ENCODE measurements at regions not wholly inside any gene's neighbourhood (a gene's known extent, or its start where the extent isn't known, plus 50 kb on each side); places are given as distances from the start of the nearest gene placed in this dataset.

DNA sequence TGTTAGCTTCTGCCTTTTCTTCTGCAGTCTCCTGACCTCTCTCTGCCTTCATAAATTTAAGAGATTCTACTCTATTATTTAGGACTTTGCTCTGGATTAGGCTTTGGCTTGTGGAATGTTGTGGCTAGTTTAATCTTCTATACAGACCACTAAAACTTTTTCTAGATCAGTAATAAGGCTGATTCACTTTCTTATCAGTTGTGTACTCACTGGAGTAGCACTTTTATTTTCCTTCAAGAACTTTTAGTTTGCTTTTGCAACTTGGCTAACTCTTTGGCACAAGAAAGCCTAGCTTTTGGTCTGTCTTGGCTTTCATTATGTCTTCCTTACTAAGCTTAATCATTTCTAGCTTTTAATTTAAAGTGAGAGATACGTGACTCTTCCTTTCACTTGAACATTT, 265.5 kb upstream of the TBC1D5 start:
- ATAC-seq (ENCODE audit: low read depth) (no peak), DNase-seq (no peak)
- peaks cover 11% of the 10 kb centered on the region for H3K27me3 Mint-ChIP-seq
- Histone ChIP-seq H4K20me1 (ENCODE audit: control insufficient read depth, insufficient read depth, low read length, poor library complexity, severe bottlenecking) (no peaks in the 10 kb centered on the region), H3K27me3 (replicated peaks in 1 of 4; ENCODE audit: control extremely low read depth in 1 of 4, control insufficient read depth in 3 of 4, insufficient read depth in 4 of 4, low read length in 3 of 4) (no peaks in the 10 kb centered on the region), H3K9ac (ENCODE audit: low read length) (no peak overlapping the region), H3K4me3 (ENCODE audit: control extremely low read depth in 1 of 5, extremely low read depth in 1 of 5, insufficient read depth in 1 of 5, low read depth in 2 of 5, low read length in 4 of 5) (no peak overlapping the region), H3K36me3 (replicated peaks in 1 of 2; ENCODE audit: control extremely low read depth in 1 of 2, control insufficient read depth in 1 of 2, extremely low read depth in 1 of 2, insufficient read depth in 2 of 2, low read length in 1 of 2) (no peaks in the 10 kb centered on the region), H3K4me1 (ENCODE audit: control insufficient read depth in 2 of 2, insufficient read depth in 2 of 2, low read length in 2 of 2) (no peaks in the 10 kb centered on the region), H3K79me2 (ENCODE audit: control insufficient read depth, insufficient read depth, low read length) (no peaks in the 10 kb centered on the region), H3K27ac (ENCODE audit: low read length in 2 of 2) (no peak overlapping the region), H3K4me2 (replicated peaks; ENCODE audit: low read depth, low read length, poor library complexity, severe bottlenecking) (no peak overlapping the region), H2AFZ (ENCODE audit: insufficient read depth, low read depth, low read length, poor library complexity, severe bottlenecking) (no peak overlapping the region), H3K9me3 (ENCODE audit: control extremely low read depth in 1 of 3, control insufficient read depth in 2 of 3, insufficient read depth in 1 of 3, low read length in 2 of 3) (no peaks in the 10 kb centered on the region)
- TF ChIP-seq, protein P1, sequence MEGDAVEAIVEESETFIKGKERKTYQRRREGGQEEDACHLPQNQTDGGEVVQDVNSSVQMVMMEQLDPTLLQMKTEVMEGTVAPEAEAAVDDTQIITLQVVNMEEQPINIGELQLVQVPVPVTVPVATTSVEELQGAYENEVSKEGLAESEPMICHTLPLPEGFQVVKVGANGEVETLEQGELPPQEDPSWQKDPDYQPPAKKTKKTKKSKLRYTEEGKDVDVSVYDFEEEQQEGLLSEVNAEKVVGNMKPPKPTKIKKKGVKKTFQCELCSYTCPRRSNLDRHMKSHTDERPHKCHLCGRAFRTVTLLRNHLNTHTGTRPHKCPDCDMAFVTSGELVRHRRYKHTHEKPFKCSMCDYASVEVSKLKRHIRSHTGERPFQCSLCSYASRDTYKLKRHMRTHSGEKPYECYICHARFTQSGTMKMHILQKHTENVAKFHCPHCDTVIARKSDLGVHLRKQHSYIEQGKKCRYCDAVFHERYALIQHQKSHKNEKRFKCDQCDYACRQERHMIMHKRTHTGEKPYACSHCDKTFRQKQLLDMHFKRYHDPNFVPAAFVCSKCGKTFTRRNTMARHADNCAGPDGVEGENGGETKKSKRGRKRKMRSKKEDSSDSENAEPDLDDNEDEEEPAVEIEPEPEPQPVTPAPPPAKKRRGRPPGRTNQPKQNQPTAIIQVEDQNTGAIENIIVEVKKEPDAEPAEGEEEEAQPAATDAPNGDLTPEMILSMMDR (IDR thresholded peaks at IDR 0.05): no peak
- no peaks in the 10 kb centered on the region for H3K9me3 Mint-ChIP-seq (ENCODE audit: insufficient read depth)
- no peak overlapping the region for H3K4me3 Mint-ChIP-seq
- intact Hi-C loops (cut with micrococcal nuclease): no loop called here
- no CpG with 5 or more reads among the region's 1 CpG for WGBS (ENCODE audit: insufficient coverage)
- no peaks in the 10 kb centered on the region for H3K4me1 Mint-ChIP-seq
- H3K27ac Mint-ChIP-seq: no peak overlapping the region
- ChIA-PET CTCF (interaction anchor here (2.7 kb wide), 1 partner anchor 12 kb away, joined by 8 read pairs; no protein-coding TSS in a partner anchor), POLR2A (no interaction called here)

DNA sequence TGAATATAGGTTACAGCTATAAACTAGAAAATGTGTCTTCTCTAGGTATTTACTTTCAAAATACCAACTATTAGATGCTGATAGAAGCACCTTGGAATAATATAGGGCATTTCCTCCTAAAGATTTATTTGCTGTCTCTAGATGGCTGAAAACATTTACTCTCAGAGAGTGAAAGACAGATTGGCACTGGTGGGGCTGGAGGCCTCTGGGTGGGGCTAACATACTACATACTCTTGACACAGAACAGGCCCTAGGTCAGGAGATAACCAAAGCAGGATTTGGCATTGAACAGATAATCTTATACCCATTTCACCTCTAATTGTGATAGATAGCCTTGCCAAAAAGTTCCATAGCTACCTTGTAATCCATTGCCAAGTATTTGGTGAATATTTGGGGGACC, 253.3 kb upstream of the TBC1D5 start:
- Histone ChIP-seq H3K27ac (ENCODE audit: low read length in 2 of 2) (no peak overlapping the region), H3K36me3 (replicated peaks in 1 of 2; ENCODE audit: control extremely low read depth in 1 of 2, control insufficient read depth in 1 of 2, extremely low read depth in 1 of 2, insufficient read depth in 2 of 2, low read length in 1 of 2) (no peaks in the 10 kb centered on the region), H3K27me3 (replicated peaks in 1 of 4; ENCODE audit: control extremely low read depth in 1 of 4, control insufficient read depth in 3 of 4, insufficient read depth in 4 of 4, low read length in 3 of 4) (no peaks in the 10 kb centered on the region), H4K20me1 (ENCODE audit: control insufficient read depth, insufficient read depth, low read length, poor library complexity, severe bottlenecking) (no peaks in the 10 kb centered on the region), H2AFZ (ENCODE audit: insufficient read depth, low read depth, low read length, poor library complexity, severe bottlenecking) (no peak overlapping the region), H3K4me1 (ENCODE audit: control insufficient read depth in 2 of 2, insufficient read depth in 2 of 2, low read length in 2 of 2) (no peaks in the 10 kb centered on the region), H3K79me2 (ENCODE audit: control insufficient read depth, insufficient read depth, low read length) (no peaks in the 10 kb centered on the region), H3K9ac (ENCODE audit: low read length) (no peak overlapping the region), H3K9me3 (ENCODE audit: control extremely low read depth in 1 of 3, control insufficient read depth in 2 of 3, insufficient read depth in 1 of 3, low read length in 2 of 3) (no peaks in the 10 kb centered on the region), H3K4me2 (replicated peaks; ENCODE audit: low read depth, low read length, poor library complexity, severe bottlenecking) (no peak overlapping the region), H3K4me3 (ENCODE audit: control extremely low read depth in 1 of 5, extremely low read depth in 1 of 5, insufficient read depth in 1 of 5, low read depth in 2 of 5, low read length in 4 of 5) (no peak overlapping the region)
- TF ChIP-seq EZH2 (IDR thresholded peaks at IDR 0.05; ENCODE audit: borderline replicate concordance, insufficient read depth, low read depth, low read length, poor library complexity, severe bottlenecking): no peak
- TF ChIP-seq, protein P1 (IDR thresholded peaks at IDR 0.05): no peak
- ChIA-PET CTCF (interaction anchor here (0.9 to 3.0 kb wide), 3 partner anchors 14 to 395 kb away, joined by 3 to 8 read pairs (median 3); no protein-coding TSS in a partner anchor), POLR2A (no interaction called here)
- no peak overlapping the region for H3K27ac Mint-ChIP-seq
- no peaks in the 10 kb centered on the region for H3K4me1 Mint-ChIP-seq
- no peaks in the 10 kb centered on the region for H3K27me3 Mint-ChIP-seq
- H3K9me3 Mint-ChIP-seq (ENCODE audit: insufficient read depth): no peaks in the 10 kb centered on the region
- ATAC-seq (ENCODE audit: low read depth) (no peak), DNase-seq (no peak)
- intact Hi-C loops (cut with micrococcal nuclease): no loop called here
- H3K4me3 Mint-ChIP-seq: no peak overlapping the region

Measured in B cell (primary cell).